HL-60 (cell line): ENCODE measurements at regions not wholly inside any gene's neighbourhood (a gene's known extent, or its start where the extent isn't known, plus 50 kb on each side); places are given as distances from the start of the nearest gene placed in this dataset.

Experiments
- DNase-seq, 2 experiments: peaks; one replicate each; pipeline ENCODE4 v3.0.0-alpha.2; 2010 to 2020; ENCODE audit warnings: low read depth in 1 of 2, low spot score in 1 of 2
- H3K27ac ChIP-seq: fragments of 250-450 bp; sonication (Bioruptor Pico); replicated peaks from 2 replicates; pipeline ENCODE4 v1.5.1; 2020; ENCODE audit warnings: mild to moderate bottlenecking, moderate library complexity
- H3K27me3 ChIP-seq: fragments of 250-450 bp; sonication (Bioruptor Pico); 2 replicates; pipeline ENCODE4 v1.5.1; 2021; ENCODE audit warnings: mild to moderate bottlenecking, moderate library complexity; ENCODE audit not compliant: insufficient read depth, poor library complexity, severe bottlenecking
- H3K4me3 ChIP-seq: replicated peaks from 2 replicates; pipeline ENCODE4 v1.5.1; 2011; ENCODE audit warnings: mild to moderate bottlenecking, control low read depth, low read length; ENCODE audit not compliant: insufficient read depth
- CTCF ChIP-seq: IDR thresholded peaks from one replicate; pipeline ENCODE4 v1.5.1; 2011; ENCODE audit warnings: low read length, control low read depth, inconsistent platforms; ENCODE audit not compliant: insufficient read depth
- GABPA ChIP-seq: IDR thresholded peaks from 2 replicates; pipeline ENCODE4 v1.6.1; 2012; ENCODE audit warnings: low read depth
- POLR2AphosphoS5 ChIP-seq: IDR thresholded peaks from 2 replicates; pipeline ENCODE4 v1.6.1; 2012; ENCODE audit warnings: low read depth
- REST ChIP-seq: IDR thresholded peaks from 2 replicates; pipeline ENCODE4 v1.6.1; 2012; ENCODE audit warnings: low read depth; ENCODE audit not compliant: insufficient replicate concordance
- SPI1 ChIP-seq: IDR thresholded peaks from 2 replicates; pipeline ENCODE4 v1.6.1; 2012; ENCODE audit warnings: low read depth, mild to moderate bottlenecking, borderline replicate concordance

- H3K27ac ChIP-seq, result no peak overlapping the region
- no peak overlapping the region for H3K4me3 ChIP-seq
- TF ChIP-seq GABPA (no peak), SPI1 (no peak), CTCF (no peak), POLR2AphosphoS5 (no peak), REST (no peak)
- no peaks in the 10 kb centered on the region for H3K27me3 ChIP-seq
- no peak for DNase-seq
Observed at GRCh38 chr4:85222561-85222960, 252.4 kb upstream of the ARHGAP24 start.

- H3K27me3 ChIP-seq, result no peaks in the 10 kb centered on the region
- DNase-seq, result peak in 1 of 2 experiments; percentile 4
- H3K4me3 ChIP-seq, result no peak overlapping the region
- H3K27ac ChIP-seq, result no peak overlapping the region
- TF ChIP-seq POLR2AphosphoS5 (no peak), SPI1 (no peak), GABPA (no peak), CTCF (peak; percentile 22)
Observed at GRCh38 chr4:85228264-85228663, 246.7 kb upstream of the ARHGAP24 start.

- Histone ChIP-seq H3K27me3 (no peaks in the 10 kb centered on the region), H3K4me3 (no peak overlapping the region), H3K27ac (no peak overlapping the region)
- no peak for TF ChIP-seq CTCF
- TF ChIP-seq GABPA, result no peak
- no peak for TF ChIP-seq POLR2AphosphoS5
- no peak for DNase-seq
Observed at GRCh38 chr4:85233516-85233915, 241.4 kb upstream of the ARHGAP24 start.

- Histone ChIP-seq H3K4me3 (no peak overlapping the region), H3K27me3 (no peaks in the 10 kb centered on the region), H3K27ac (no peak overlapping the region)
- TF ChIP-seq REST (no peak), SPI1 (no peak), CTCF (no peak), POLR2AphosphoS5 (no peak), GABPA (no peak)
- DNase-seq, result no peak
Observed at GRCh38 chr4:85243857-85244256, 231.1 kb upstream of the ARHGAP24 start.
